ENCODE measurements at regions not wholly inside any gene's neighbourhood (a gene's known extent, or its start where the extent isn't known, plus 50 kb on each side); places are given as distances from the start of the nearest gene placed in this dataset.

DNA sequence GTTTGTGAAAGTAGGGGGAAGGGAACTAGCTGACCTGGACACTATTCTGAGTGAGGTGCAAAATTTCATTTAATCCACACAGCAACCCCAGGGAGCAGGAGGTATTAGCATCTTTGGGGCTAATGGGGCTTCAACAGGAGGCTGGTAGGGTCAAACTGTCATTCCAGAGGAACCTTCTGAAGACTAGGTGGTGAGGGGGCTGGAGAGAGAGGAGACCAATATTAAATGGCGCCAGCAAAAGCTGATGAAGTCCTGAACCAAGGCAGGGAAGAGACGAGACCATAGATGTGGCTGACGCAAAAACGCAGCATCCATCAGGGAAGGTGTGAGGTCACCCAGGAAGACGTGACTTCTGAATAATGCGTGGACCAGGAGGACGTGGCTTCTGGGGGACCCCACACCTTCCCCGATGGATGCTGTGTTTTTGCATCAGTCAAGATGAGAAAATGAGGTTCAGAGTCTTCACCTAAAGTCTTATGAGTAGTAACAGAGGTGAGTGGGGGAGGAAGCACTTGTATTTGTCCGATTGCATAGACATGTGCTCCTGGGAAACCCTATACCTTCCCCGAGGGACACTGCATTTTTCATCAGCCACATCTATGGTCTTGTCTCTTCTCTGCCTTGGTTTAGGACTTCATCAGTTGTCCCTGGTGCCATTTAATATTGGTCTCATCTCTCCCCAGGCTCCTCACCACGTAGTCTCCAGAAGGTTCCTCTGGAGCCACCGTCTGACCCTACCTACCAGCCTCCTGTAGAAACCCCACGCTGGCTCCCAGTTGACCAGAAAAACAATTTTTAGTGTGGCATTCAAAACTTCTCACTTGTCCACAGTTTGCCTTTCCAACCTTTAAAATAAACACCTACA is 188.6 kb downstream of the MYCN start:
- no peak overlapping the region for H3K27ac ChIP-seq
- WGBS, 2 donors (ENCODE audit: low coverage in 1 of 2) = 77 to 87% methylated on average over 11 to 13 of the region's 13 CpGs
- H3K4me1 ChIP-seq = no peaks in the 10 kb centered on the region
- H3K9me3 ChIP-seq = no peaks in the 10 kb centered on the region
- no peaks in the 10 kb centered on the region for H3K27me3 ChIP-seq
- H3K36me3 ChIP-seq = no peaks in the 10 kb centered on the region
- no peak overlapping the region for H3K4me3 ChIP-seq
- no peak for TF ChIP-seq POLR2A (IDR thresholded peaks at IDR 0.05)
- TF ChIP-seq, protein P1, sequence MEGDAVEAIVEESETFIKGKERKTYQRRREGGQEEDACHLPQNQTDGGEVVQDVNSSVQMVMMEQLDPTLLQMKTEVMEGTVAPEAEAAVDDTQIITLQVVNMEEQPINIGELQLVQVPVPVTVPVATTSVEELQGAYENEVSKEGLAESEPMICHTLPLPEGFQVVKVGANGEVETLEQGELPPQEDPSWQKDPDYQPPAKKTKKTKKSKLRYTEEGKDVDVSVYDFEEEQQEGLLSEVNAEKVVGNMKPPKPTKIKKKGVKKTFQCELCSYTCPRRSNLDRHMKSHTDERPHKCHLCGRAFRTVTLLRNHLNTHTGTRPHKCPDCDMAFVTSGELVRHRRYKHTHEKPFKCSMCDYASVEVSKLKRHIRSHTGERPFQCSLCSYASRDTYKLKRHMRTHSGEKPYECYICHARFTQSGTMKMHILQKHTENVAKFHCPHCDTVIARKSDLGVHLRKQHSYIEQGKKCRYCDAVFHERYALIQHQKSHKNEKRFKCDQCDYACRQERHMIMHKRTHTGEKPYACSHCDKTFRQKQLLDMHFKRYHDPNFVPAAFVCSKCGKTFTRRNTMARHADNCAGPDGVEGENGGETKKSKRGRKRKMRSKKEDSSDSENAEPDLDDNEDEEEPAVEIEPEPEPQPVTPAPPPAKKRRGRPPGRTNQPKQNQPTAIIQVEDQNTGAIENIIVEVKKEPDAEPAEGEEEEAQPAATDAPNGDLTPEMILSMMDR (IDR thresholded peaks at IDR 0.05) = no peak
- ATAC-seq = no peak

DNA sequence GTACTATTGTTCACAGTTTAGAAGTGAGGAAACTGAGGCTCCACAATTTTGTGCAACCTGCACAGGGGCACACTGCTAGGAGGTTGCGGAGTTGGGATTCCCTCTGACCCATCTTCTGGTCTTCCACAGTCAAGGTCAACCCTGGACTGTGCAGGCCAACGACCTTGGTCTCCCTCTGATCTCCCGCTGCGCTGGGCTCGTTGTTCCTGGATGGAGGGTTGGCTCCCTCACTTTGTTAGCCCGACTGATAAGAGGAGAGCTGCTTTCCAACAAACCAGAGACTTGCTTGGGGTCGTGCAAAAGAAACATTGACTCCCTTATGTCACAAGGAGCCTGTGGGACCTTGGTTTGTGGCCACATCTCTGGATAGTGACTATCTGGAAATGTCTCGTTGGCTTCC is 187.6 kb downstream of the MYCN start:
- H3K27ac ChIP-seq = no peak overlapping the region
- WGBS, 2 donors (ENCODE audit: low coverage in 1 of 2) = 72 to 87% methylated on average over 3 to 8 of the region's 8 CpGs
- no peaks in the 10 kb centered on the region for H3K36me3 ChIP-seq
- no peaks in the 10 kb centered on the region for H3K4me1 ChIP-seq
- no peaks in the 10 kb centered on the region for H3K9me3 ChIP-seq
- no peak overlapping the region for H3K4me3 ChIP-seq
- ATAC-seq = no peak
- TF ChIP-seq EP300 (IDR thresholded peaks at IDR 0.05) (no peak), POLR2AphosphoS5 (IDR thresholded peaks at IDR 0.05) (no peak), POLR2A (IDR thresholded peaks at IDR 0.05) (no peak)
- TF ChIP-seq, protein P1 (IDR thresholded peaks at IDR 0.05) = no peak
- H3K27me3 ChIP-seq = no peaks in the 10 kb centered on the region

DNA sequence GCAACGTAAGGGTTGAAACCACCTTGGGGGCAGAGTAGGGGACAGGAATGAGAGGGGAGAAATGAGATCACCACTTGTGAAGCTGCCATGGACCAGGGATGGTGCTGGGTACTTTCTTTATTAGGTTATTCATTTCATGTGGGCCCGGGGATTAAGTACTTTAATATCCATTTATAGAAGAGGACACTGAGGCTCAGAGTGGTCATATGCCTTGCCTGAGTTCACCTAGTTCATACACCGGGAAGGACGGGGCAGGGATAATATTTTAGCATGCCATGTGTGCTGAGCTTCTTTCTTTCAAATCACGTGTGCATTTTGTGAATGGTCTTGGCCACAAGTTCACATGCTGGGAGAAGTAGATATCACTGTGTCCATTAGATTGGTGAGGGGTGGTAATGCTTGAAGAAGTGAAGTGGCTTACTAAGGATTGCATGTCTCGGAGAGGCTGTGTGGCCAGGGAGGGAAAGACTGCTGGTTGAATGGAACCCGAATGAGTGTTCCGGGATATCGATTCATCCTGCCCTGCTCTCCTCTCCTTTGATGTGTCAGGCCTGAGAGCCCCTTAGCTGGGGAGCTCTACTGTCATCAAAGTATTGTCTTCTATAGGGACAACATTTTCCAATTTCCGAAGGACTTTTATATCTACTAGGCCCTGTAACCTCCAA is 187.1 kb downstream of the MYCN start:
- H3K27me3 ChIP-seq = no peaks in the 10 kb centered on the region
- H3K4me3 ChIP-seq = no peak overlapping the region
- WGBS, 2 donors (ENCODE audit: low coverage in 1 of 2) = 83 to 87% methylated on average over 4 to 8 of the region's 10 CpGs
- H3K36me3 ChIP-seq = no peaks in the 10 kb centered on the region
- no peak for ATAC-seq
- TF ChIP-seq EP300 (IDR thresholded peaks at IDR 0.05) (no peak), POLR2A (IDR thresholded peaks at IDR 0.05) (no peak), POLR2AphosphoS5 (IDR thresholded peaks at IDR 0.05) (no peak)
- TF ChIP-seq, protein P1 (IDR thresholded peaks at IDR 0.05) = no peak
- H3K9me3 ChIP-seq = no peaks in the 10 kb centered on the region
- H3K27ac ChIP-seq = no peak overlapping the region
- H3K4me1 ChIP-seq = no peaks in the 10 kb centered on the region

DNA sequence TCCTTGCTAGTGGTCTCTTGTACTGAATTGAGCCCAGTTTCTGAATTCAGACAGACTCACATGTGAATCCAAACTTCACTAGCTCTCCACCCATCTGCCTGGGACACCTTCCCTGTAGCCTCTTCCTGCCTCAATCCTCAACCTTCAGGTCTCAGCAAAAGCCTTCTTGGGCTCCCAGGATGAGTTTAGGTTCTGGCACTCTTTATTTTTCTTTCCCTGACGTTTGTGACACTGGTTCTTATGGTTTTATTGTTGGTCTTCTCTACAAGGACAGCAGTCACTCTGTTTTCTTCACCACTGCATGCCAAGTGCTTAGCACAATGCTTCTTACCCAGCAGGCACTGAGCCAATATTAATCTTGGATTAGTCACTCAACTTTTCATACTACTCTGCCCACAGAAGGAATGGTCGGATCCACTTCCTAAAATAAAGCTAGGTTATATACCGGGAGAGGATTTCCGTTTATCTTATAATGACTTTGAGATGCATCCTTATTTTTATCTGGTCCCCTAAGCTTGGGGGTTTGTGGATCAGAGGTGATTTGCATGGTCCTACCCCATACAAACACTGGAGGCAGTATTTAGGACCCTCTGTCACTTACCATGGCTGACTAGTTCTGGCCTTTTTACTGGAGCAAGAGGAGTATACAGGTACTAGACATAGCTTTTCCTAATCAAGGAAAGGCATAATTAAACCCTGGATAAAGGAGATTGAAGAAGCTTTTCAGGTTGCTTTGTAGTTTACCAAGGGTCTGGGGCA is 186.3 kb downstream of the MYCN start:
- no peak for ATAC-seq
- no peak for TF ChIP-seq EP300 (IDR thresholded peaks at IDR 0.05)
- no peak for TF ChIP-seq POLR2A (IDR thresholded peaks at IDR 0.05)
- TF ChIP-seq POLR2AphosphoS5 (IDR thresholded peaks at IDR 0.05) = no peak
- TF ChIP-seq, protein P1 (IDR thresholded peaks at IDR 0.05) = no peak
- Histone ChIP-seq H3K4me1 (no peaks in the 10 kb centered on the region), H3K36me3 (no peaks in the 10 kb centered on the region), H3K9me3 (no peaks in the 10 kb centered on the region), H3K27ac (no peak overlapping the region), H3K27me3 (no peaks in the 10 kb centered on the region), H3K4me3 (no peak overlapping the region)
- 37 to 53% methylated on average over 4 of the region's 4 CpGs for WGBS, 2 donors (ENCODE audit: low coverage in 1 of 2)

All from gastroesophageal sphincter (tissue), 4 donors.